ENCODE measurements at regions not wholly inside any gene's neighbourhood (a gene's known extent, or its start where the extent isn't known, plus 50 kb on each side); places are given as distances from the start of the nearest gene placed in this dataset.

GRCh38 chr6:166693880-166694279 is 66.8 kb upstream of the RPS6KA2 start:
- peaks cover 7% of the 10 kb centered on the region for H3K4me1 ChIP-seq (ENCODE audit: control insufficient read depth, insufficient read depth, low read length)

GRCh38 chr6:166692723-166693302 is 65.8 kb upstream of the RPS6KA2 start:
- Histone ChIP-seq H3K4me3 (ENCODE audit: low read length) (no peak overlapping the region), H3K4me2 (ENCODE audit: low read length) (no peak overlapping the region), H3K27me3 (ENCODE audit: control insufficient read depth, insufficient read depth, low read length) (peaks cover 36% of the 10 kb centered on the region), H3K9me3 (replicated peaks; ENCODE audit: low read length) (no peaks in the 10 kb centered on the region), H3K36me3 (ENCODE audit: insufficient read depth, low read length) (no peaks in the 10 kb centered on the region), H3K4me1 (ENCODE audit: control insufficient read depth, insufficient read depth, low read length) (peaks cover 7% of the 10 kb centered on the region), H3K9ac (ENCODE audit: low read depth, low read length) (no peak overlapping the region)

More at GRCh38 chr6:166693880-166694279, 66.8 kb upstream of the RPS6KA2 start:
- H3K4me3 ChIP-seq (ENCODE audit: low read length), result no peak overlapping the region
- H3K4me2 ChIP-seq (ENCODE audit: low read length), result no peak overlapping the region
- peaks cover 37% of the 10 kb centered on the region for H3K27me3 ChIP-seq (ENCODE audit: control insufficient read depth, insufficient read depth, low read length)
- no peaks in the 10 kb centered on the region for H3K36me3 ChIP-seq (ENCODE audit: insufficient read depth, low read length)
- H3K9me3 ChIP-seq (replicated peaks; ENCODE audit: low read length), result no peaks in the 10 kb centered on the region
- H3K9ac ChIP-seq (ENCODE audit: low read depth, low read length), result no peak overlapping the region

- H3K27me3 ChIP-seq (ENCODE audit: control insufficient read depth, insufficient read depth, low read length), result peaks cover 32% of the 10 kb centered on the region
- H3K4me2 ChIP-seq (ENCODE audit: low read length), result no peak overlapping the region
- H3K9me3 ChIP-seq (replicated peaks; ENCODE audit: low read length), result no peaks in the 10 kb centered on the region
- H3K4me1 ChIP-seq (ENCODE audit: control insufficient read depth, insufficient read depth, low read length), result peaks cover 7% of the 10 kb centered on the region
- H3K36me3 ChIP-seq (ENCODE audit: insufficient read depth, low read length), result no peaks in the 10 kb centered on the region
- no peak overlapping the region for H3K9ac ChIP-seq (ENCODE audit: low read depth, low read length)
- no peak overlapping the region for H3K4me3 ChIP-seq (ENCODE audit: low read length)
Observed at GRCh38 chr6:166691746-166692145, 64.7 kb upstream of the RPS6KA2 start.

- H3K36me3 ChIP-seq (ENCODE audit: insufficient read depth, low read length), result no peaks in the 10 kb centered on the region
- no peak overlapping the region for H3K9ac ChIP-seq (ENCODE audit: low read depth, low read length)
- peaks cover 32% of the 10 kb centered on the region for H3K27me3 ChIP-seq (ENCODE audit: control insufficient read depth, insufficient read depth, low read length)
- peaks cover 7% of the 10 kb centered on the region for H3K4me1 ChIP-seq (ENCODE audit: control insufficient read depth, insufficient read depth, low read length)
- no peak overlapping the region for H3K4me3 ChIP-seq (ENCODE audit: low read length)
- H3K4me2 ChIP-seq (ENCODE audit: low read length), result no peak overlapping the region
- no peaks in the 10 kb centered on the region for H3K9me3 ChIP-seq (replicated peaks; ENCODE audit: low read length)
Observed at GRCh38 chr6:166691199-166691598, 64.1 kb upstream of the RPS6KA2 start.

- Histone ChIP-seq H3K9ac (ENCODE audit: low read depth, low read length) (no peak overlapping the region), H3K4me1 (ENCODE audit: control insufficient read depth, insufficient read depth, low read length) (peaks cover 7% of the 10 kb centered on the region), H3K4me2 (ENCODE audit: low read length) (no peak overlapping the region), H3K27me3 (ENCODE audit: control insufficient read depth, insufficient read depth, low read length) (peaks cover 24% of the 10 kb centered on the region), H3K4me3 (ENCODE audit: low read length) (no peak overlapping the region), H3K9me3 (replicated peaks; ENCODE audit: low read length) (no peaks in the 10 kb centered on the region), H3K36me3 (ENCODE audit: insufficient read depth, low read length) (no peaks in the 10 kb centered on the region)
Observed at GRCh38 chr6:166689687-166690086, 62.6 kb upstream of the RPS6KA2 start.

DNA sequence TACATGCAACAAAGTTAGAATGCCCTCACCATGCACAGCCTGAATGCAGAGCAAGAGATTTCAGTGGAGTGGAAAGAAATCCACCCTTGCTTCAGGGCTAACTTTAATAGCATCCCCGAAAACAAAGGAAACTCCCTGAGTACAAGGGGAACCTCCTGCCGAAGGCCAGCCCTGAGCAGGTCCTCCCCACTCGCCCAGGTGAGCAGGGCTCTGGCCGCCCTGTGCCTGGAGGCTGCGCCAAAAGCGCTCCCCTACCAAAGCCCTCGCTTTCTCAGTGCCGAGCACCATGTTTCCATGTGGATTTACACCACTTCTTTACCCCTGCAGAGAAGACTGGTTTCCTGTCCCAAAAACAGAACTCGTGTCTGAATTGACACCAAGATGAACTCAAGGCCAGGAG is 61.9 kb upstream of the RPS6KA2 start:
- H3K4me2 ChIP-seq (ENCODE audit: low read length), result no peak overlapping the region
- peaks cover 7% of the 10 kb centered on the region for H3K4me1 ChIP-seq (ENCODE audit: control insufficient read depth, insufficient read depth, low read length)
- peaks cover 21% of the 10 kb centered on the region for H3K27me3 ChIP-seq (ENCODE audit: control insufficient read depth, insufficient read depth, low read length)
- no peaks in the 10 kb centered on the region for H3K9me3 ChIP-seq (replicated peaks; ENCODE audit: low read length)
- no peaks in the 10 kb centered on the region for H3K36me3 ChIP-seq (ENCODE audit: insufficient read depth, low read length)
- H3K4me3 ChIP-seq (ENCODE audit: low read length), result no peak overlapping the region
- H3K9ac ChIP-seq (ENCODE audit: low read depth, low read length), result no peak overlapping the region

DNA sequence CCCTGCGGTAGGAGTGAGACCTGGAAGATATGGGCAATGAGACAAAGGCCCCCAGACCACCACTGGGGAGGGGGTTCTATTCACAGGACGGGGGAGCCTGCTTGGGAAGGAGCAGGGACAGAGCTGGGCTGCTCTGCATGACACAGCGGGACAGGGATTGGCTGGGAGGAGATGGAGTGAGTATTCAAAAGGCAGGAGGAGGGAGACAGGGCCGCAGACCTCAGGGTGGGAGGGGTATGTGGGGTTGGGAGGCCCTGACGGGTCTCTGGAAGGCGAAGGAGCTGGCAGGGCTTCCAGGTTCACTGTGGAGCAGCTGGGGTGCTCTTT is 60.8 kb upstream of the RPS6KA2 start:
- Histone ChIP-seq H3K4me3 (ENCODE audit: low read length) (no peak overlapping the region), H3K27me3 (ENCODE audit: control insufficient read depth, insufficient read depth, low read length) (peaks cover 21% of the 10 kb centered on the region), H3K4me1 (ENCODE audit: control insufficient read depth, insufficient read depth, low read length) (peaks cover 13% of the 10 kb centered on the region), H3K36me3 (ENCODE audit: insufficient read depth, low read length) (no peaks in the 10 kb centered on the region), H3K4me2 (ENCODE audit: low read length) (no peak overlapping the region), H3K9ac (ENCODE audit: low read depth, low read length) (no peak overlapping the region), H3K9me3 (replicated peaks; ENCODE audit: low read length) (no peaks in the 10 kb centered on the region)

DNA sequence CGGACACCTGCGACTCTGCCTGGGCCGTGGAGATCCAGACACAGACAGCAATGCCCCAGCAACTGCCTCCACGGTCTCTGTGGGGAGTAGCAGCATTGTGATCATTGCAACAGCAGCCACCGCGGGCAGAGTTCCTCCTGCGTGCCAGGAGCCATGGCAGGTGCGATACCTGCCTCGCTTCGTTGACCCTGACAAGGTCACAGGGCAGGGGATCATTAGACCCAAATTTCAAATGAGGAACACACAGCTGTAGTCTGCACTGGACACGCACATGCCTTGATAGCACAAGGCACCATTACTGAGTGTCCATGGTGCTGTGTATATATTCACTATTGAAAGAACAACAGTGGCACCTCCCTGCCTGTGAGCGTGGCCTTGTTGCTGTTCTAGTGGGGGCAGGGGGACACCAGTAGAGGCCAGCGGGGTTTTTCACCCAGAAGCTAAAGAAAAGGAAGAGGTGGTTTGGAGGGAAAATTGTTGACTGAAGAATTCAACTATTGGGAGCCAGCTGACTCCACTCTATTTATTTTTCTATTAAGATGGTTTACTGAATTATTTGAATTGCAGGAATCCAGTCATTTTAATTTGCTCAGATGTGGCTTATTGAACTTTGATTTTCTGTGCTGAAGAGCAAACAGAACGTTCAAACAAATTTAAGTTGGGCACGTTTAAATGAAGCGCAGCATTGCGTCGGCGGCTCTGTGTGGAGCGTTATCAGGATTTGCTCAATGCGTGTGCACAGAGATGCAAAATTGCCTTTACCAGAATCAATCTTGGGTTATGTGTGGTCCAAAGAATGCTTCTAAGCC is 60.2 kb upstream of the RPS6KA2 start:
- Histone ChIP-seq H3K9me3 (replicated peaks; ENCODE audit: low read length) (no peaks in the 10 kb centered on the region), H3K36me3 (ENCODE audit: insufficient read depth, low read length) (no peaks in the 10 kb centered on the region), H3K4me3 (ENCODE audit: low read length) (no peak overlapping the region), H3K9ac (ENCODE audit: low read depth, low read length) (no peak overlapping the region), H3K27me3 (ENCODE audit: control insufficient read depth, insufficient read depth, low read length) (peaks cover 21% of the 10 kb centered on the region), H3K4me2 (ENCODE audit: low read length) (no peak overlapping the region), H3K4me1 (ENCODE audit: control insufficient read depth, insufficient read depth, low read length) (peaks cover 13% of the 10 kb centered on the region)

- no peaks in the 10 kb centered on the region for H3K9me3 ChIP-seq (replicated peaks; ENCODE audit: low read length)
- H3K27me3 ChIP-seq (ENCODE audit: control insufficient read depth, insufficient read depth, low read length), result peaks cover 21% of the 10 kb centered on the region
- H3K4me1 ChIP-seq (ENCODE audit: control insufficient read depth, insufficient read depth, low read length), result peaks cover 10% of the 10 kb centered on the region
- H3K9ac ChIP-seq (ENCODE audit: low read depth, low read length), result no peak overlapping the region
- no peaks in the 10 kb centered on the region for H3K36me3 ChIP-seq (ENCODE audit: insufficient read depth, low read length)
- H3K4me2 ChIP-seq (ENCODE audit: low read length), result no peak overlapping the region
- no peak overlapping the region for H3K4me3 ChIP-seq (ENCODE audit: low read length)
Observed at GRCh38 chr6:166686317-166686716, 59.3 kb upstream of the RPS6KA2 start.

DNA sequence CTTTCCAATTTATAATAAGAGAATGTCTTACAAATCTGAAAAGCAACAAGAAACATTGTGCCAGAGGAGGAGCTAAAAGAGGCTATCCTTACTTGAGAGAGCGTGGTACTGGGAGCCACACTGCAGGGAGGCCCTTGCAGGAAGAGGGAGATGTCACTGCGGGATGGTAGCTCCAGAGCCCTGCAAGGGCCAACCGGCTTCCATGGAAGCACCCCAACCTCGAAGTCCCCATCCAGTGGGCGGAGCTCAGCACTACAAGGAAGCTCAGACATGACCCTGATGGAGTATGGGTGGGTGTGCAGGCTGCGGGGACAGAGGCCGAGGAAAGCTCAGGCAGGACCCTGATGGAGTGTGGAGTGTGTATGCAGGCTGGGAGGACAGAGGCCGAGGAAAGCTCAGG is 57.8 kb upstream of the RPS6KA2 start:
- Histone ChIP-seq H3K4me1 (ENCODE audit: control insufficient read depth, insufficient read depth, low read length) (peaks cover 6% of the 10 kb centered on the region), H3K27me3 (ENCODE audit: control insufficient read depth, insufficient read depth, low read length) (peaks cover 21% of the 10 kb centered on the region), H3K36me3 (ENCODE audit: insufficient read depth, low read length) (no peaks in the 10 kb centered on the region), H3K9me3 (replicated peaks; ENCODE audit: low read length) (no peaks in the 10 kb centered on the region), H3K9ac (ENCODE audit: low read depth, low read length) (no peak overlapping the region), H3K4me3 (ENCODE audit: low read length) (no peak overlapping the region), H3K4me2 (ENCODE audit: low read length) (no peak overlapping the region)

- H3K36me3 ChIP-seq (ENCODE audit: insufficient read depth, low read length), result no peaks in the 10 kb centered on the region
- peaks cover 21% of the 10 kb centered on the region for H3K27me3 ChIP-seq (ENCODE audit: control insufficient read depth, insufficient read depth, low read length)
- H3K9ac ChIP-seq (ENCODE audit: low read depth, low read length), result no peak overlapping the region
- H3K9me3 ChIP-seq (replicated peaks; ENCODE audit: low read length), result no peaks in the 10 kb centered on the region
- no peak overlapping the region for H3K4me3 ChIP-seq (ENCODE audit: low read length)
- H3K4me1 ChIP-seq (ENCODE audit: control insufficient read depth, insufficient read depth, low read length), result peaks cover 6% of the 10 kb centered on the region
- no peak overlapping the region for H3K4me2 ChIP-seq (ENCODE audit: low read length)
Observed at GRCh38 chr6:166684170-166684569, 57.1 kb upstream of the RPS6KA2 start.

DNA sequence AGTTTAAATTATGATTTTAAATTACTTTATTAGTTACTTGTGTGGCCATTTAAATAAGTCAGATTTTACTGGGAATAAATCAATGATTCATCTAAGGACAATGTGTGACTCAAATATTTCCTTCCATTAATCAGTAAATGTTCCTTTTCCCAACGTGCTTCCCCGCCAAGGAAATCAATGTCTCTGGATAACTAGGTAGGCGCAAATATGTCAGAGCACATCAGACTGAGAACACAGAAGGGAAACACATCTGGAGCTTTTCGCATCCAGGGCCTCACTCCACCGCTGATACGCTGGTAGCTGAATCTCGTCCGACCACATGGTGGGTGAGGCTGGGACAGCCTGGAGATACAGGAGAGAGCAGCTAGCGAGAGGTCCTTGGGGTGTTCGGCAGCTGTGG is 56.4 kb upstream of the RPS6KA2 start:
- no peak overlapping the region for H3K4me2 ChIP-seq (ENCODE audit: low read length)
- no peaks in the 10 kb centered on the region for H3K9me3 ChIP-seq (replicated peaks; ENCODE audit: low read length)
- H3K4me1 ChIP-seq (ENCODE audit: control insufficient read depth, insufficient read depth, low read length), result peaks cover 6% of the 10 kb centered on the region
- H3K36me3 ChIP-seq (ENCODE audit: insufficient read depth, low read length), result no peaks in the 10 kb centered on the region
- no peak overlapping the region for H3K9ac ChIP-seq (ENCODE audit: low read depth, low read length)
- H3K27me3 ChIP-seq (ENCODE audit: control insufficient read depth, insufficient read depth, low read length), result peaks cover 18% of the 10 kb centered on the region
- H3K4me3 ChIP-seq (ENCODE audit: low read length), result no peak overlapping the region
